ENCODE measurements at regions not wholly inside any gene's neighbourhood (a gene's known extent, or its start where the extent isn't known, plus 50 kb on each side); places are given as distances from the start of the nearest gene placed in this dataset.

DNA sequence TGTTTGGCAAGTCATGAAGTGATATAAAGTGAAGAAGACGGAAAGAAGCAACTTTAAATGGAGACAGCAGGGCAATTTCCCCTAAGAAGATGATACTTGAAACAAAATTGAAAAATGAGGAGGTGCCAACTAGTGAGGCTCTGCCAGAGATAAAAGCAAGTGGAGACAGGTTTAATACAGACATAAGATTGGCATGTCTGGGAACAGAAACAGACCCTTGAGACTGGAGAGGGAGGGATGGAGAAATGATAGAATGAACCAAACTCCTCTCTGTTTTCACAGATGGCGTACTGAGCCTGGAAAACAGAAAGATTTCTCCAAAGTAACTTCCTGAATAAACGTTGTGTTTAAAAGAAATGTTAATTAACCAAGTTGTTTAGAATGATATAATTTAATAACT is 354.5 kb upstream of the ANO5 start:
- no peak overlapping the region for H2AFZ ChIP-seq (ENCODE audit: low read length)
- H3K4me2 ChIP-seq (ENCODE audit: extremely low read depth, insufficient read depth, low read length): no peak overlapping the region
- H3K27ac ChIP-seq (ENCODE audit: insufficient read depth, low read length): no peak overlapping the region
- no peaks in the 10 kb centered on the region for H4K20me1 ChIP-seq (ENCODE audit: control insufficient read depth, extremely low read depth, insufficient read depth, low read length)
- H3K79me2 ChIP-seq (ENCODE audit: control insufficient read depth, insufficient read depth, low read length): no peaks in the 10 kb centered on the region
- no peak for DNase-seq (ENCODE audit: low read depth in 2 of 2)
- H3K9me3 ChIP-seq (ENCODE audit: control insufficient read depth, insufficient read depth, low read depth, low read length): no peaks in the 10 kb centered on the region
- H3K4me3 ChIP-seq (replicated peaks in 1 of 4; ENCODE audit: control extremely low read depth in 1 of 4, insufficient read depth in 1 of 4, low read depth in 3 of 4, low read length in 4 of 4): no peak overlapping the region
- H3K36me3 ChIP-seq (ENCODE audit: control insufficient read depth, insufficient read depth, low read length): no peaks in the 10 kb centered on the region
- H3K4me1 ChIP-seq (ENCODE audit: control insufficient read depth, extremely low read depth, insufficient read depth, low read length): no peaks in the 10 kb centered on the region
- no peaks in the 10 kb centered on the region for H3K27me3 ChIP-seq (ENCODE audit: control insufficient read depth, insufficient read depth, low read length)
- H3K9ac ChIP-seq (ENCODE audit: insufficient read depth, low read length): no peak overlapping the region
- TF ChIP-seq, protein P1, sequence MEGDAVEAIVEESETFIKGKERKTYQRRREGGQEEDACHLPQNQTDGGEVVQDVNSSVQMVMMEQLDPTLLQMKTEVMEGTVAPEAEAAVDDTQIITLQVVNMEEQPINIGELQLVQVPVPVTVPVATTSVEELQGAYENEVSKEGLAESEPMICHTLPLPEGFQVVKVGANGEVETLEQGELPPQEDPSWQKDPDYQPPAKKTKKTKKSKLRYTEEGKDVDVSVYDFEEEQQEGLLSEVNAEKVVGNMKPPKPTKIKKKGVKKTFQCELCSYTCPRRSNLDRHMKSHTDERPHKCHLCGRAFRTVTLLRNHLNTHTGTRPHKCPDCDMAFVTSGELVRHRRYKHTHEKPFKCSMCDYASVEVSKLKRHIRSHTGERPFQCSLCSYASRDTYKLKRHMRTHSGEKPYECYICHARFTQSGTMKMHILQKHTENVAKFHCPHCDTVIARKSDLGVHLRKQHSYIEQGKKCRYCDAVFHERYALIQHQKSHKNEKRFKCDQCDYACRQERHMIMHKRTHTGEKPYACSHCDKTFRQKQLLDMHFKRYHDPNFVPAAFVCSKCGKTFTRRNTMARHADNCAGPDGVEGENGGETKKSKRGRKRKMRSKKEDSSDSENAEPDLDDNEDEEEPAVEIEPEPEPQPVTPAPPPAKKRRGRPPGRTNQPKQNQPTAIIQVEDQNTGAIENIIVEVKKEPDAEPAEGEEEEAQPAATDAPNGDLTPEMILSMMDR (conservative IDR thresholded peaks at IDR 0.05 in 1 of 2, IDR thresholded peaks at IDR 0.05 in 1 of 2; ENCODE audit: low read depth in 1 of 2, low read length in 2 of 2): no peak
- TF ChIP-seq EZH2 (IDR thresholded peaks at IDR 0.05; ENCODE audit: low read length, missing control alignments): no peak

DNA sequence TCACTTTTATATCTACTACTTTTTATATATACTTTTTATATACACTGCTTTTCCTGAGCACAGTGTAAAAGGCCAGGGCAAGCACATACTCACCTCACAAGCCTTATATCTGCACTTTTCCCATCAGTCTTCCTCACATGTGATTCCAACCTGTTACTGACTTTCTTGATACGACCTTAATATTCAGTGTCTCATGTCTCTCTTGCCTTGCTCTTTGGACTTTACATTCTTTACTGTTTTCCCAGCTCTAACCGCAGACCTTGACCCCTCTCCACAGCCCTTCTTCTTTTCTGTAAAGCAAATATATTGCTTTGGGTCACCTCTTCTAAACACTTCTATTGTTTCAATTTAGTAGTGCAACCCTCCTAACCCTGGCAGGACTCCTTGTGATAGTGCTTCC is 353.1 kb upstream of the ANO5 start:
- no peak for TF ChIP-seq EZH2 (IDR thresholded peaks at IDR 0.05; ENCODE audit: low read length, missing control alignments)
- TF ChIP-seq, protein P1 (conservative IDR thresholded peaks at IDR 0.05 in 1 of 2, IDR thresholded peaks at IDR 0.05 in 1 of 2; ENCODE audit: low read depth in 1 of 2, low read length in 2 of 2): no peak
- no peaks in the 10 kb centered on the region for H3K79me2 ChIP-seq (ENCODE audit: control insufficient read depth, insufficient read depth, low read length)
- H4K20me1 ChIP-seq (ENCODE audit: control insufficient read depth, extremely low read depth, insufficient read depth, low read length): no peaks in the 10 kb centered on the region
- no peak overlapping the region for H3K4me2 ChIP-seq (ENCODE audit: extremely low read depth, insufficient read depth, low read length)
- no peak overlapping the region for H3K4me3 ChIP-seq (replicated peaks in 1 of 4; ENCODE audit: control extremely low read depth in 1 of 4, insufficient read depth in 1 of 4, low read depth in 3 of 4, low read length in 4 of 4)
- no peaks in the 10 kb centered on the region for H3K36me3 ChIP-seq (ENCODE audit: control insufficient read depth, insufficient read depth, low read length)
- no peaks in the 10 kb centered on the region for H3K27me3 ChIP-seq (ENCODE audit: control insufficient read depth, insufficient read depth, low read length)
- no peak overlapping the region for H3K9ac ChIP-seq (ENCODE audit: insufficient read depth, low read length)
- no peaks in the 10 kb centered on the region for H3K4me1 ChIP-seq (ENCODE audit: control insufficient read depth, extremely low read depth, insufficient read depth, low read length)
- no peak for DNase-seq (ENCODE audit: low read depth in 2 of 2)
- H3K9me3 ChIP-seq (ENCODE audit: control insufficient read depth, insufficient read depth, low read depth, low read length): no peaks in the 10 kb centered on the region
- H2AFZ ChIP-seq (ENCODE audit: low read length): no peak overlapping the region
- no peak overlapping the region for H3K27ac ChIP-seq (ENCODE audit: insufficient read depth, low read length)

- Histone ChIP-seq H3K79me2 (ENCODE audit: control insufficient read depth, insufficient read depth, low read length) (no peaks in the 10 kb centered on the region), H3K36me3 (ENCODE audit: control insufficient read depth, insufficient read depth, low read length) (no peaks in the 10 kb centered on the region), H3K4me1 (ENCODE audit: control insufficient read depth, extremely low read depth, insufficient read depth, low read length) (no peaks in the 10 kb centered on the region), H3K27ac (ENCODE audit: insufficient read depth, low read length) (no peak overlapping the region), H3K4me3 (replicated peaks in 1 of 4; ENCODE audit: control extremely low read depth in 1 of 4, insufficient read depth in 1 of 4, low read depth in 3 of 4, low read length in 4 of 4) (no peak overlapping the region), H2AFZ (ENCODE audit: low read length) (no peak overlapping the region), H4K20me1 (ENCODE audit: control insufficient read depth, extremely low read depth, insufficient read depth, low read length) (no peaks in the 10 kb centered on the region), H3K27me3 (ENCODE audit: control insufficient read depth, insufficient read depth, low read length) (no peaks in the 10 kb centered on the region), H3K4me2 (ENCODE audit: extremely low read depth, insufficient read depth, low read length) (no peak overlapping the region), H3K9me3 (ENCODE audit: control insufficient read depth, insufficient read depth, low read depth, low read length) (no peaks in the 10 kb centered on the region), H3K9ac (ENCODE audit: insufficient read depth, low read length) (no peak overlapping the region)
- TF ChIP-seq, protein P1 (conservative IDR thresholded peaks at IDR 0.05 in 1 of 2, IDR thresholded peaks at IDR 0.05 in 1 of 2; ENCODE audit: low read depth in 1 of 2, low read length in 2 of 2): no peak
- no peak for TF ChIP-seq EZH2 (IDR thresholded peaks at IDR 0.05; ENCODE audit: low read length, missing control alignments)
- no peak for DNase-seq (ENCODE audit: low read depth in 2 of 2)
These were observed 331.6 kb upstream of the ANO5 start for GRCh38 chr11:21861314-21861713.
